MM.1S (cell line): ENCODE measurements at regions not wholly inside any gene's neighbourhood (a gene's known extent, or its start where the extent isn't known, plus 50 kb on each side); places are given as distances from the start of the nearest gene placed in this dataset.

Source experiments
- DNase-seq: peaks from one replicate; pipeline ENCODE4 v3.0.0-alpha.2; 2015
- H2AFZ ChIP-seq: fragments of 300-600 bp; sonication (generic); 2 replicates; pipeline ENCODE4 v1.6.0; 2016; ENCODE audit warnings: antibody characterized with exemption, low read length
- H3F3A ChIP-seq: fragments of 300-600 bp; sonication (generic); 2 replicates; pipeline ENCODE4 v1.6.1; 2016; ENCODE audit warnings: mild to moderate bottlenecking, antibody characterized with exemption, low read length, moderate library complexity, mixed read lengths; ENCODE audit not compliant: insufficient read depth
- H3K27ac ChIP-seq: fragments of 300-600 bp; sonication (generic); 2 replicates; pipeline ENCODE4 v1.5.1; 2016; ENCODE audit warnings: mild to moderate bottlenecking, low read length
- H3K27me3 ChIP-seq: fragments of 300-600 bp; sonication (generic); replicated peaks from 2 replicates; pipeline ENCODE4 v1.6.0; 2016; ENCODE audit warnings: low read length; ENCODE audit not compliant: insufficient read depth
- H3K36me3 ChIP-seq: fragments of 300-600 bp; sonication (generic); replicated peaks from 2 replicates; pipeline ENCODE4 v1.6.1; 2016; ENCODE audit warnings: mild to moderate bottlenecking, low read length, mixed read lengths; ENCODE audit not compliant: insufficient read depth
- H3K4me1 ChIP-seq: fragments of 300-600 bp; sonication (generic); 2 replicates; pipeline ENCODE4 v1.6.1; 2016; ENCODE audit warnings: low read length, mixed read lengths
- H3K4me2 ChIP-seq: fragments of 300-600 bp; sonication (generic); 2 replicates; pipeline ENCODE4 v1.6.0; 2016; ENCODE audit warnings: low read depth, low read length
- H3K4me3 ChIP-seq: fragments of 300-600 bp; sonication (generic); 2 replicates; pipeline ENCODE4 v1.5.1; 2016; ENCODE audit warnings: low read length, mixed read lengths
- H3K79me2 ChIP-seq: fragments of 300-600 bp; sonication (generic); 2 replicates; pipeline ENCODE4 v1.6.1; 2016; ENCODE audit warnings: mixed run types, low read length, mixed read lengths
- H3K9ac ChIP-seq: fragments of 300-600 bp; sonication (generic); 2 replicates; pipeline ENCODE4 v1.6.1; 2016; ENCODE audit warnings: low read length, mixed read lengths
- H3K9me2 ChIP-seq: fragments of 300-600 bp; sonication (generic); replicated peaks from 2 replicates; pipeline ENCODE4 v1.6.1; 2016; ENCODE audit warnings: mild to moderate bottlenecking, low read length, mixed read lengths; ENCODE audit not compliant: insufficient read depth
- H3K9me3 ChIP-seq: fragments of 300-600 bp; sonication (generic); replicated peaks from 2 replicates; pipeline ENCODE4 v1.6.1; 2016; ENCODE audit warnings: mild to moderate bottlenecking, low read length, mixed read lengths; ENCODE audit not compliant: insufficient read depth
- H4K20me1 ChIP-seq: fragments of 300-600 bp; sonication (generic); 2 replicates; pipeline ENCODE4 v1.6.1; 2016; ENCODE audit warnings: mild to moderate bottlenecking, low read length, moderate library complexity, mixed read lengths; ENCODE audit not compliant: insufficient read depth
- EZH2 ChIP-seq: fragments of 300-600 bp; sonication (generic); optimal IDR thresholded peaks from 2 replicates; pipeline ENCODE3; 2017; ENCODE audit warnings: low read depth, mild to moderate bottlenecking, antibody characterized with exemption, low read length, mixed read lengths
- EZH2phosphoT487 ChIP-seq: fragments of 300-600 bp; sonication (generic); IDR thresholded peaks from 2 replicates; pipeline ENCODE4 v1.6.1; 2018; ENCODE audit warnings: antibody characterized with exemption, low read length
- TF ChIP-seq, protein P1 (sequence below): fragments of 300-600 bp; sonication (generic); IDR thresholded peaks from 2 replicates; pipeline ENCODE4 v1.5.1; 2016; ENCODE audit warnings: antibody characterized with exemption, low read length, mixed read lengths

DNA sequence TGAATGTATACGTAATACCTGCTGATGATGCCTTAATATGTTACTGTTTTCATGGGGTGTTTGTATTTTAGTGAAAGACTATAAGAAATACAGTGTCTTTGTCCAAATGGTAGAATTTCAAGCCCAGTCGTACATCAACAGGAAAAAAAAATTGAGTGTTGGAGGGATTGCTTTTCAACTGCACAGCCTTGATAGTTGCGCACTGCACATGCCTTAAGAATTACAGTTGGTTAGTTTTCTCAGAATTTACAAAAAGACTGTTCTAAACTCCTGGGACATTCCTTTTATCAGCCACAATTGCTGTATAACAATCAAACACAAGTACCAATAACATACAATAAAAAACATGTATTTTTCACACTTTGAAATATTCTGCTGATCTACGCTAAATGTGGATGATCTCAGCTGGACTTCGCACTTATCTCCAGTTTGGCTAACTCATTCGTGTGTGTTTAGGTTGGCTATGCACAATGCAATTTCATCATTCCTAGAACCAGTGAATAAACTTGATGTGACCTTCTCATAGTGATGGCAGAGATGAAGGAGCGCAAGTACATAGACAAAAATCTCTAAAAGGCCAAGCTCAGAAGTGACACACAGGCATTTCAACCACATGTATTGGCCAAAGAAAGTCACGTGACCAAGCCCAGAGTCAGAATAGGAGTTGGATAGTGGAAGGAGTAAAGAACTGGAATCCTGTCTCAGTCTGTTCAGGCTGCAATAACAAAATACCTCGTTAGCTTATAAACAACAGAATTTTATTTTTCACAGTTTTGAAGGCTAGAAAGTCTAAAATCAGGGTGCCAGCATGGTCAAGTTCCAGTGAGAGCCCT is 152.3 kb downstream of the IPMK start:
- Histone ChIP-seq H3K4me2 (no peak overlapping the region), H3K9me3 (no peaks in the 10 kb centered on the region), H3K27me3 (no peaks in the 10 kb centered on the region), H2AFZ (no peak overlapping the region), H3K9me2 (no peaks in the 10 kb centered on the region), H3F3A (no peaks in the 10 kb centered on the region), H3K4me1 (no peaks in the 10 kb centered on the region), H3K4me3 (no peak overlapping the region), H3K36me3 (no peaks in the 10 kb centered on the region), H3K79me2 (no peaks in the 10 kb centered on the region), H3K9ac (no peak overlapping the region), H4K20me1 (no peaks in the 10 kb centered on the region), H3K27ac (no peak overlapping the region)
- TF ChIP-seq EZH2 (no peak), EZH2phosphoT487 (no peak)
- TF ChIP-seq, protein P1, sequence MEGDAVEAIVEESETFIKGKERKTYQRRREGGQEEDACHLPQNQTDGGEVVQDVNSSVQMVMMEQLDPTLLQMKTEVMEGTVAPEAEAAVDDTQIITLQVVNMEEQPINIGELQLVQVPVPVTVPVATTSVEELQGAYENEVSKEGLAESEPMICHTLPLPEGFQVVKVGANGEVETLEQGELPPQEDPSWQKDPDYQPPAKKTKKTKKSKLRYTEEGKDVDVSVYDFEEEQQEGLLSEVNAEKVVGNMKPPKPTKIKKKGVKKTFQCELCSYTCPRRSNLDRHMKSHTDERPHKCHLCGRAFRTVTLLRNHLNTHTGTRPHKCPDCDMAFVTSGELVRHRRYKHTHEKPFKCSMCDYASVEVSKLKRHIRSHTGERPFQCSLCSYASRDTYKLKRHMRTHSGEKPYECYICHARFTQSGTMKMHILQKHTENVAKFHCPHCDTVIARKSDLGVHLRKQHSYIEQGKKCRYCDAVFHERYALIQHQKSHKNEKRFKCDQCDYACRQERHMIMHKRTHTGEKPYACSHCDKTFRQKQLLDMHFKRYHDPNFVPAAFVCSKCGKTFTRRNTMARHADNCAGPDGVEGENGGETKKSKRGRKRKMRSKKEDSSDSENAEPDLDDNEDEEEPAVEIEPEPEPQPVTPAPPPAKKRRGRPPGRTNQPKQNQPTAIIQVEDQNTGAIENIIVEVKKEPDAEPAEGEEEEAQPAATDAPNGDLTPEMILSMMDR = no peak
- no peak for DNase-seq

DNA sequence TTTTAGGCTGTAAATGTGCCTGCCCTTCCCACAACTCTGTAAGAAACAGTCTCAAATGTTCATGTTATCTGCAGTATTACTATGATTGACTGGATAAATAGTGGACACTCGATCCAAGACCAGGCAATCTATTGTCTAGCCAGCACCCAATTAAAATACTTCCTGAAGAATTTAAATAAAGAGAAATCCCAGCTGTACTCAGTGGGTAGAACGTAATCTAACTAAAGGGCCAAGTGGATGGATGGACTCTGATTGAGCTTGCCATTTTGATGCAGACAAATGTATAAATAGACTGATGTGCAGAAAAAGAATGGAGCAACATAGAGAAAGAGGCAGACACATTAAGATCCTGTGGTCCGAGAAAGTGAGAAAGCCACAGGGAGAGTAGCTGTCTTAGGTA is 158.0 kb downstream of the IPMK start:
- H3K79me2 ChIP-seq = no peaks in the 10 kb centered on the region
- H3K9me2 ChIP-seq = no peaks in the 10 kb centered on the region

DNA sequence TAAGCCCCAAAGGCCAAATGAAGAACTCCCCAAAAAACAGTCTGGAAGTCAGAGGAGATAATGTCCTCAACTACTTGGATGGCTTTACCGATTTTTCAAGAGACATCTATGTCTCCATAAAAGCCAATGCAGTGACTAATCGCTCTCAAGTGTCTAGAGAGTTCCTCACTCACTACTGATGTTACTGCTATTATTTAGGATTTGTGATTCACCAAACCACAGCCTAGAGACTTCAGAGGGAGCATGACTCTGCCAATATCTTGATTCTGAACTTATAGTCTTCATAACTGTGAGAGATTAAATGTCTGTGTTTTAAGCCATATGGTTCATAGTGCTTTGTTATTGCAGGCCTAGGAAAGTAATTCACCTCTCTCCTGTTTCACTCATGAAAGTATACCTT is 160.2 kb downstream of the IPMK start:
- no peak overlapping the region for H3K4me3 ChIP-seq
- H3K9me3 ChIP-seq = no peaks in the 10 kb centered on the region
- H3K79me2 ChIP-seq = no peaks in the 10 kb centered on the region
- DNase-seq = no peak
- no peaks in the 10 kb centered on the region for H3F3A ChIP-seq
- no peaks in the 10 kb centered on the region for H3K36me3 ChIP-seq
- H3K9ac ChIP-seq = no peak overlapping the region
- H4K20me1 ChIP-seq = no peaks in the 10 kb centered on the region
- H3K9me2 ChIP-seq = no peaks in the 10 kb centered on the region
- H3K4me1 ChIP-seq = no peaks in the 10 kb centered on the region
- no peak overlapping the region for H3K4me2 ChIP-seq
- H3K27me3 ChIP-seq = no peaks in the 10 kb centered on the region
- no peak overlapping the region for H3K27ac ChIP-seq
- no peak overlapping the region for H2AFZ ChIP-seq
- TF ChIP-seq, protein P1 = no peak
- TF ChIP-seq EZH2phosphoT487 (no peak), EZH2 (no peak)

More for the DNA sequence above, 158.0 kb downstream of the IPMK start:
- TF ChIP-seq EZH2 (no peak), EZH2phosphoT487 (no peak)
- TF ChIP-seq, protein P1 = no peak
- H3K27me3 ChIP-seq = no peaks in the 10 kb centered on the region
- no peaks in the 10 kb centered on the region for H3K9me3 ChIP-seq
- DNase-seq = no peak
- no peaks in the 10 kb centered on the region for H3K4me1 ChIP-seq
- no peaks in the 10 kb centered on the region for H3K36me3 ChIP-seq
- no peak overlapping the region for H3K27ac ChIP-seq
- no peak overlapping the region for H3K4me3 ChIP-seq
- H4K20me1 ChIP-seq = no peaks in the 10 kb centered on the region
- no peak overlapping the region for H3K4me2 ChIP-seq
- no peak overlapping the region for H2AFZ ChIP-seq
- no peak overlapping the region for H3K9ac ChIP-seq
- no peaks in the 10 kb centered on the region for H3F3A ChIP-seq
